ENCODE measurements at regions not wholly inside any gene's neighbourhood (a gene's known extent, or its start where the extent isn't known, plus 50 kb on each side); places are given as distances from the start of the nearest gene placed in this dataset.

- Mint-ChIP-seq H3K9me3 (no peaks in the 10 kb centered on the region), H3K4me3 (no peak overlapping the region), H3K27me3 (ENCODE audit: low read depth in 3 of 3) (peaks cover 0 to 4% (median 0%) of the 10 kb centered on the region in 3 donors), H3K36me3 (peaks cover 0 to 2% of the 10 kb centered on the region in 2 donors), H3K27ac (no peak overlapping the region), H3K4me1 (peaks cover 12% of the 10 kb centered on the region)
- DNase-seq, result no peak
- no peak overlapping the region for H3K4me2 ChIP-seq (replicated peaks; ENCODE audit: extremely low read depth, low read length, poor library complexity, severe bottlenecking)
- no peak overlapping the region for H3K27ac ChIP-seq (ENCODE audit: low read depth in 1 of 2, low read length in 2 of 2)
- H3K9ac ChIP-seq (ENCODE audit: insufficient read depth, low read length, poor library complexity, severe bottlenecking), result no peak overlapping the region
- intact Hi-C loops (cut with micrococcal nuclease), result loop anchor here (5.0 to 10.0 kb wide), 5 partner anchors 101 to 1143 kb away; no protein-coding TSS in a partner anchor
- TF ChIP-seq CTCF (IDR thresholded peaks at IDR 0.05), result no peak
- no peaks in the 10 kb centered on the region for H3K36me3 ChIP-seq (replicated peaks in 1 of 2; ENCODE audit: control insufficient read depth in 1 of 2, insufficient read depth in 2 of 2, low read length in 2 of 2)
- no peaks in the 10 kb centered on the region for H3K9me3 ChIP-seq (replicated peaks in 1 of 2; ENCODE audit: control insufficient read depth in 1 of 2, insufficient read depth in 1 of 2, low read length in 2 of 2)
- no peaks in the 10 kb centered on the region for H4K20me1 ChIP-seq (ENCODE audit: insufficient read depth, low read length)
- no peaks in the 10 kb centered on the region for H3K4me1 ChIP-seq (ENCODE audit: control insufficient read depth in 1 of 2, insufficient read depth in 2 of 2, low read length in 2 of 2)
- 100% methylated on average over 2 of the region's 3 CpGs for WGBS (ENCODE audit: insufficient coverage)
- no peak overlapping the region for H3K4me3 ChIP-seq (replicated peaks in 1 of 3; ENCODE audit: low read depth in 2 of 3, low read length in 3 of 3)
- H3K79me2 ChIP-seq (ENCODE audit: insufficient read depth, low read length), result no peaks in the 10 kb centered on the region
- no peak overlapping the region for H2AFZ ChIP-seq (ENCODE audit: insufficient read depth, low read depth, low read length, poor library complexity, severe bottlenecking)
- H3K27me3 ChIP-seq (ENCODE audit: control insufficient read depth in 2 of 2, insufficient read depth in 2 of 2, low read length in 2 of 2), result no peaks in the 10 kb centered on the region
Measured at GRCh38 chr9:108568093-108568492, 287.7 kb downstream of the ACTL7B start.

- H3K79me2 ChIP-seq (ENCODE audit: insufficient read depth, low read length), result no peaks in the 10 kb centered on the region
- H3K36me3 Mint-ChIP-seq, result peaks cover 0 to 2% of the 10 kb centered on the region in 2 donors
- no peaks in the 10 kb centered on the region for H3K4me1 ChIP-seq (ENCODE audit: control insufficient read depth in 1 of 2, insufficient read depth in 2 of 2, low read length in 2 of 2)
- no peak overlapping the region for H3K4me3 ChIP-seq (replicated peaks in 1 of 3; ENCODE audit: low read depth in 2 of 3, low read length in 3 of 3)
- H3K27me3 Mint-ChIP-seq (ENCODE audit: low read depth in 3 of 3), result peaks cover 0 to 6% (median under 1%) of the 10 kb centered on the region in 3 donors
- no peak overlapping the region for H3K4me2 ChIP-seq (replicated peaks; ENCODE audit: extremely low read depth, low read length, poor library complexity, severe bottlenecking)
- H3K27me3 ChIP-seq (ENCODE audit: control insufficient read depth in 2 of 2, insufficient read depth in 2 of 2, low read length in 2 of 2), result no peaks in the 10 kb centered on the region
- peaks cover 12% of the 10 kb centered on the region for H3K4me1 Mint-ChIP-seq
- no peak overlapping the region for H2AFZ ChIP-seq (ENCODE audit: insufficient read depth, low read depth, low read length, poor library complexity, severe bottlenecking)
- H3K9me3 Mint-ChIP-seq, result no peaks in the 10 kb centered on the region
- no peaks in the 10 kb centered on the region for H3K36me3 ChIP-seq (replicated peaks in 1 of 2; ENCODE audit: control insufficient read depth in 1 of 2, insufficient read depth in 2 of 2, low read length in 2 of 2)
- WGBS (ENCODE audit: insufficient coverage), result no CpG with 5 or more reads among the region's 1 CpG
- TF ChIP-seq CTCF (IDR thresholded peaks at IDR 0.05), result no peak
- no peaks in the 10 kb centered on the region for H3K9me3 ChIP-seq (replicated peaks in 1 of 2; ENCODE audit: control insufficient read depth in 1 of 2, insufficient read depth in 1 of 2, low read length in 2 of 2)
- H3K27ac ChIP-seq (ENCODE audit: low read depth in 1 of 2, low read length in 2 of 2), result no peak overlapping the region
- no peak for DNase-seq
- H3K4me3 Mint-ChIP-seq, result no peak overlapping the region
- H3K27ac Mint-ChIP-seq, result peak overlapping the region in 1 of 7 donors; percentile 8
- no peak overlapping the region for H3K9ac ChIP-seq (ENCODE audit: insufficient read depth, low read length, poor library complexity, severe bottlenecking)
- no peaks in the 10 kb centered on the region for H4K20me1 ChIP-seq (ENCODE audit: insufficient read depth, low read length)
- intact Hi-C loops (cut with micrococcal nuclease), result loop anchor here (5.0 to 10.0 kb wide), 5 partner anchors 100 to 1143 kb away; no protein-coding TSS in a partner anchor
Measured at GRCh38 chr9:108567571-108567970, 288.2 kb downstream of the ACTL7B start.

Data from CD14-positive monocyte (primary cell).